ENCODE measurements at regions not wholly inside any gene's neighbourhood (a gene's known extent, or its start where the extent isn't known, plus 50 kb on each side); places are given as distances from the start of the nearest gene placed in this dataset.

- no peak for TF ChIP-seq CTCF (IDR thresholded peaks at IDR 0.05)
- TF ChIP-seq POLR2A (IDR thresholded peaks at IDR 0.05): no peak
Measured at GRCh38 chr2:220747736-220748135, 824.4 kb downstream of the EPHA4 start.

All from body of pancreas (tissue), 4 donors.